GM18907 (cell line): ENCODE measurements at regions not wholly inside any gene's neighbourhood (a gene's known extent, or its start where the extent isn't known, plus 50 kb on each side); places are given as distances from the start of the nearest gene placed in this dataset.
"Not testable (repeated sequence)": the region's sequence is repeated elsewhere in the genome, so short reads cannot be mapped to it uniquely, and the experiment has no call there.

Experiments
- ATAC-seq: cut with Tn5 transposase; IDR thresholded peaks from one replicate; pipeline ENCODE4 v1.9.1; 2021; ENCODE audit warnings: mild to moderate bottlenecking, moderate library complexity; ENCODE audit not compliant: unreplicated experiment

DNA sequence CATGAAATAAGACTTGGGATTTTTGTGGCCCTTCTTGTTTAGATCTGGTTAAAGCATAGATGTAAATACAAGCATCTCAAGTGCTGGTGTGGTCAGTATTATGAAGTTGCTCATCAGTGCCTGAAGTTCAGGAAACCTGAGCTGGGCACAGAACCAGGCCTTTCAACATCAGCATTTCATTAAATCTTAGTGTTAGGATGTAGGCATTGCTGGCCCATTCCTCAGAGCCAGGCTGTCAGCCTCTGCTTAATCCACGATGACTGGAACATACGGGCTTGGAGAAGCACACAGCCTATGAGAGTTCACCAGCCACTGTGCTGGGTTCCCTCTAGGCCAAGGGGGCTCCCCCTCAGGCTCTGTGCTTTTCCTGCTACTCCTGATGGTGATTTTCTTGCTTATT, 270.2 kb downstream of the EN1 start:
- no peak for ATAC-seq

DNA sequence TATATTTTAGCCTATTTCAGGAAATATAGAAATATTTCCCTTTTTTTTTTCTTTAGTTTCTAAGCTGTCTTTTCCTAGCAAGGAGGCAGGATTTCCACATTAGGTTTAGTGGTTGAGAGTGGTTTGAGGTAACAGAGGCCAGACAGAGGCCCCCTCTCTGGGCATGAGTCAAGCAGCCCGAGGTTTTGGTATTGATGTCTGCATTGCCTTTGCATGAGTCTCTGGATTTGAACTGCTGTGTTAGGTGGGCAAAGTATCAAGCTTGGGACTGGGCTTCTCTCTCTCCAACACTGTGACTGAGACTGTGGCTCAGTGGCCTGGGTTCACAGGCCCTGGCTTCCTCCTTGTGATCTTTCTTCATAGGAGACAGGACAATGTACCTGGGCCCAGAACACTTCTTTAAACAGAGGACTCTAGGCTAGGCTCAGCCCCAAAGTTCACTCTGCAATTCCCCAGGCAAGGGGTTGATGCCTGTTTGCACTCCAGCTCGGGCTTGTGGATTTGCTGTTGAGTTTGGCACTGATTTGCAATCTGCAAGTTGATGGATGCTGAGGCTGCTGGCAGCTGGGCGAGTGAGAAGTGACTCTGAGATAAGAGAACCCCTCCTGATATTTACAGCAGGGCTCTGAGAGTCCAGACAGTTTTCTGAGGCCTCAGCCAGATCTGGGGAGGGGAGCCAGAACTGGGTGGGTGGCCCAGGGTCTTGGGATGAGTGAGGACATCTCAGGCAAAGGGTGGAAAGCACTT, 271.2 kb downstream of the EN1 start:
- ATAC-seq, result no peak

DNA sequence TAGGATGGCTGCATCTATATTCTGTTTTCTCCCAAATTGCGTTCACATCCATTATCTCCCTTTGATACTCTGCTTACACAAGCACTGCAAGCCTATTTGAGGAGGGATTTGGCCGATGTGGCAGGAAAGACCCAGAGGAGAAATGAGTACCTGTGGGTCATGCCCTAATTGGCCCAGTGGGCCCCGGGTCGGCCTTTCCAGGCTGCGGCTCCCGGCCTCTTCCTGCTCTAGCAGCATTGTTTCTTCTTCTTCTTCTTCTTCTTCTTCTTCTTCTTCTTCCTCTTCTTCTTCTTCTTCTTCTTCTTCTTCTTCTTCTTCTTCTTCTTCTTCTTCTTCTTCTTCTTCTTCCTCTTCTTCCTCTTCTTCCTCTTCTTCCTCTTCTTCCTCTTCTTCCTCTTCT, 275.1 kb downstream of the EN1 start:
- ATAC-seq, result not testable (repeated sequence)

DNA sequence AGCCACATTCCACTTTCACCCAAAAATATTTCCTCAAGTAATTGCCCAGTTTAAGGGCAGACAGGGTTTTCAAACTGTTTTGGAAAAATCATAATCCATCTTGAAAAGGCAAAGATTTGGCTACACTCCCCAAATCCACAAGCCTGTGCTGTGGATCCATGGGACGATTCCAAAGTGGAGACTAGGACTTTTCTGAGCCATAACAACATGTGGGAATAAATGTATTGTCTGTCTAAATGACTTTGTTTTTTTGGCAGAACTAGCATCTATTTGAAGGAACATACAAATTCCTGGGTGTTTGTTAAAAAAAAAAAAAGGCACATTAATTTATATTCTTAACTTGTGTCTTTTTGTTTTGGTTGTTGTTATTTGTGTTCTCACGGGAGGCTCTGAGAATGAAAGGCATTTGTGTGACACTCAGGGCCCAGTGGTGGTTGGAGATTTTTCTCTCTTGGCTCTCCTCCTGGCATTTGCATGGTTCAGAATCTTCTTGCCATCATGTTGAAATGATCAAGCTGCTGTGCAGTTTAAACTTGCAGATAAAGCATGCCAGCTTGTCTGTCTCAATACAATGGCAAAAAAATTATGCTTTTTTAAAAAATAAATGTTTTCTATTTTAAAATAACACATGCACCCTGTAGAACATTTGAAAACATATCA, 277.4 kb downstream of the EN1 start:
- ATAC-seq, result no peak

DNA sequence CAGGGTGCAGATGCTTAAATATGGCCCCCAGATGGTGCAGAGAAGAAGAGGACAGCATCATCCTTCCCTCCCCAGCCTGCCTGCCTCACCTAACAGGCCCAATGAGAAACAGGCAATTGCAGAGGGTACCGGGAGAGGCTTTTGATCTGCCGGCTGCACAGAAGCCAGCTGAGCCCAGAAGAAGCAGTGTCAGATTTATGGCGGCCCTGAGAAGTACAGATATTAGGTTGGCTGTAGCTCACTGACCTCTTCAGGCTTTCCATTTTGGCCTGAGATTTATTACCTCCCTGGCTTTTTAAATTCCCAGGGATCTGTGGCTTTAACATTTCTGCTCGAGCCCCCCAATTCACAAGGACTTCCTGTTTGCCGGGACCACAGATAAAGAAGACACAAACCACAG, 278.7 kb downstream of the EN1 start:
- ATAC-seq, result no peak

DNA sequence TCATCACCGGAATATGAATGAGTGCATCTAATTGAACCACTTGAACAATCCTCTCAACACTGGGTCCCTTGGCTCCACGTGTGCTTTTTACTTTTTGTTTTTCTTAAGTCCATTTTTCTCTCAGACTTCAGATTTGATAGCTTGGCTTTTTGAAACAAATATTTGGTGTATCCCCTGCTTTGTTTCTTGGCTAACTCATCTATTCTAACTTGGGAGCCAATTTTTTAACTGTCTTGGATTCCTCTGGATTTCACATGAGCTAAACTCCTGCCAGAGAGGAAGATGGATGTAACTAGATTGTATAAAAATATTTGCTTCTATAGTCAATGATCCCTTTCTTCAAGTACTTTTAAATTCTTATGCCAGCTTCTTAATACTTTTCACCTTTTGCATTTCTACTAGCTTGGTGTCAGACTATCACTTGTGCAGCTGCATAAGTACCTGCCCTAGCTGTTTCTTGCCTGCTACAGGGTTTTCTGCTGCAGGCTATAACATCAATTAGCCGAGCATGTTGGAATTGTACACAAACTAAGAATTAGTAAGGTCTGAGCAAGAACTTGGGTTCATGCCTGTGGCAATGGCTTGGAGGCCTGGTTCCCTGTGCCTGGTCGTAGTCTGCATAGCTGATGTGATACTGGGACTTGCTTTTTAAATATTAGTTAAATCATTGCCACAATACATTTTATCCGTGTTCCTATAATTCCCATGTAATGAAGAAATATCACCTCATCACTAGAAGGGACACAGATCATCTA, 281.5 kb downstream of the EN1 start:
- no peak for ATAC-seq

DNA sequence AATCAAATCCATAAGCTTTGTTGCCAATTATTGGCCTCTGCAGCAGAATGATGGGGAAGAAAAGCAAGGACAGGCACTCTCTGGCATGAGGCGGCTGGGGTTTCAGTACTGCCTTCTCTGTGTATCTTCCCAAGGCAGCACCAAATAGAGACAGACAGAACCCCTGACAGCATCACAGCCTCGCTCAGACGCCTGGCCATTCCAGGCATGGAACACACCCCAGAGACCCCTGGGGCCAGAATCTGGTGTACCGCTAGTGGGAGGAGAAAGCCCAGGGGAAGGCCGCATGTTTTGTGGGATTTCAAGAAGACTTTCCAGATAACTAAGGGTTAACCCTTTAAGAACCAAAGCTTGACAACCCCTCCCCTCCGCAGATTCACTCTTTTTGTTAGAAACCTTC, 282.1 kb downstream of the EN1 start:
- no peak for ATAC-seq

DNA sequence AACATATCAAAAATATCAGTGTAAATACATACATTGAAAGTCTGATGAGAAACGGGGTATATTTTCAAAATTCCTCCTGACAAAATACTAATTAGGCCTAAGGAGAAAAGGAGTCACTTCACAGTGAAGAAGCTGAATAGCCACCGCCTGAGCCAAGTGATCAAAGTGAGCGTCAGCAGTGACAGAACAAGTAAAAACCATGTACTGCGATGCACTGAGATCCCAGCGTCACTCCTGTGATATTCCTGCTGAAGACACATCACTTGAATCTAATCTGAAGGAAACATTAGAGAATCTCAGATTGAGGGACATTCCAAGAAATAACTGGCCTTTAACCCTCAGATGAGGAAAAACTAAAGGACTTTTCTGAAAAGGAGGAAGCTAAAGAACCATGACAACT, 285.3 kb downstream of the EN1 start:
- no peak for ATAC-seq

DNA sequence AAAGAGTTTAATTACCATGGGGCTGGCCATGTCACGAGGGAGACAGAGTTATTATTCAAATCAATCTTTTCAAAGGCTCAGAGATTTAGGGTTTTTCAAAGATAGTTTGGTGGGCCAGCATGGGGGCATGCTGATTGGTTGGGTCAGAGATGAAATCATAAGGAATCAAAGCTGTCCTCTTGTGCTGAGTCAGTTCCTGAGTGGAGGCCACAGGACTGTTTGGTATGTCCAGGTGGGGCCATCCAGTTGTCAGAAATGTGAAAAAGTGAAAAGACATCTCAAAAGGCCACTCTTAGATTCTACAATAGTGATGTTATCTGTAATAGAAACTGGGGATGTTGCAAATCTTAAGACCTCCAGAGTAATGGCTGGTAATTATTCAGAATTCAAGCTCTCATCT, 288.6 kb downstream of the EN1 start:
- ATAC-seq, result no peak

DNA sequence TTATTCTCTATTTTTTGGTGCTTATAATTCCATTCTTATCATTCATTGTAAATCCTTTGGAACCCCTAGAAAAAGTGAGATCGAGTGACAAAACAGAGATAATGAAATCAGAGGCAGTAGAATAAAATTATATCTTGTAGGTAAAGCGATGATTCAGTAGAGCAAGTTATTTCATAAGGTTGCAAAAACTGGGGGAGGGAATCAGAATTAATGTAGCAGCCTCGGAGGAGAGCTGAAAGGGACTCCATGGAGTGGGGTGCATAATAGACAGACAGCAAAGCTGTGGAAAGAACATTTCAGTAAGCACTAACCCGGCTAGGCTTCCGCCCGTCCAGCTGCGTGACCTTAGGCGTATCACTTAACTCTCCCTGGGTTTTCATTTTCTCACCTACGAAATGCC, 289.7 kb downstream of the EN1 start:
- ATAC-seq, result no peak

DNA sequence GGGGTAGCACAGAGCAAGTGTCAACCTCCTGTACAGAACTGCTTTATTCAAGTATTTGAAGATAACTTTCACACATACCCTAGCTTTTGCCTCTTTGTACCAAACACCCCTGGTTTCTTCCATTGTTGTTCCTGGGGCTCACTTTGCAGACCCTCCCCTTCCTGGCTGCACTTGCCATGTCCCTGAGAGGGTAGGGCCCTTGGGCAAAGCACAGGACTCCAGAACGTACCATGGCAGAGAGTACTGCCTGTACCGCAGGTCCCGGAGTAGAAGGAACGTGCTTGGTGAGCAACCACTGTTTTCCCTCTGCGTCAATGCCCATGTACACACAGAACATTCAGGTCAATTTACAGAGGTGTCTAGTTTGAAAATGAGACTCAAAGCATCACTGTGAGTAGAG, 290.4 kb downstream of the EN1 start:
- no peak for ATAC-seq

DNA sequence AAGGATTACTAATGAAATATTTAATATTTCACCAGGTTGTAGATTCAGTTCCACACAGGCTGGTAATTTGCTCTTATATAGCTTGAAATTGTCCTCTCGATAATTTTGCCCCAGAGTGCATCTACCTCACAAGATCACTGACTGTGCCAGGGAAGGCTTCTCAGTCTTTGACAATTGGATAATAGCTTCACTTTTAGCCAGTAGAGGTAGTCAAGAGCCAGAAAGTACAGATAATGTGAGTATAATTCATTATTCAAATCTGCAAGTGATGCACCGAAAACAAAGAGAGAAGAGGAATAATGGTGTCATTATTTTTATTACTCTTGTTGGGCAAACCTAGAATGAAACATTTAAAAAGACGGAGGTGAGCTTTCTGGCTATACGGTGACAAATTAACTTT, 292.8 kb downstream of the EN1 start:
- ATAC-seq, result no peak

DNA sequence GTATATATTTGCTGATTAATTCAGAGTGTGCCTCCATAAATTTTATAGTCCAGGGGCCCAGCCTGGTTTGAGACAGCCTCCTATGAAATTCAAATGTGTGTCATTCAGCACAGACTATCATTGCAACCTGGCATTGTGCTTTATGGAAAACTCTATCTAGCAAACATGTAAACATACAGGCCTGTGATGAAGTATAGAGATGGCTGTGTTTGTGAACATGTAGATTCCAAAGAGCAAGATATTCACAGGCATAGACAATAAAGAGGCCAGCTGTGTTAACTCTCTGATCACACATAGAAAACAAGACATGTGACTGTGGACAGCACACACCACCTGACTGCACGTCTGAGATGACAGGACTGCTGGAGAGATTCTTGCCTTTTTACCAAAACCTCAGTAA, 297.9 kb downstream of the EN1 start:
- ATAC-seq, result no peak

DNA sequence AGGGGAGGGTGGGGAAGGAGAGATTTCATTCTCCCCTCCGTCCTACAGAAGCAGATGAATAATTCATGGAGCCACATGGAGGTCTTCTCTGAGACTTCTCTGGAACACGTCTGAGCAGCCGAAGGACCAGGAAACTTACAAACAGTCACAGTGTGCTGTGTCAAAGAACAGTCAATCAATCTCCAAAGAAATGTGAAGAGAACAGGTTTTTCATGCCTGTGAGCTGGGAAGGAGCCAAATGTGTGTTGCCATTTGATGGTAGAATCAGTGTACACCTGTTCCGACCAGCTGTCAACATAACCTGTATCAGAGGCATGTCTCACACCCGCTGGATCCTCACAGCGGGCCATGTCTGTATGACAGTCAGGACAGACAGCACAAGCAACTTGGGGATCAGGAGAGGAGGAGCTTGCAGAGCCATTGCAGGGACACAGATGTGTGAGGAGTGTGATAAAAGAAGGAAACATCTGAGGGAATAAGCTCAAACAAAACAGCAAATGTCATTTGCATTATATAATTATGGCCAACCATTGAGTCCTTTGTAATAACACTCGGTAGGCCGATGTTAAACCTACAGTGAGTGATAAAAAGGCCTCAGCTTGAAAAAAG, 298.5 kb downstream of the EN1 start:
- ATAC-seq, result no peak

DNA sequence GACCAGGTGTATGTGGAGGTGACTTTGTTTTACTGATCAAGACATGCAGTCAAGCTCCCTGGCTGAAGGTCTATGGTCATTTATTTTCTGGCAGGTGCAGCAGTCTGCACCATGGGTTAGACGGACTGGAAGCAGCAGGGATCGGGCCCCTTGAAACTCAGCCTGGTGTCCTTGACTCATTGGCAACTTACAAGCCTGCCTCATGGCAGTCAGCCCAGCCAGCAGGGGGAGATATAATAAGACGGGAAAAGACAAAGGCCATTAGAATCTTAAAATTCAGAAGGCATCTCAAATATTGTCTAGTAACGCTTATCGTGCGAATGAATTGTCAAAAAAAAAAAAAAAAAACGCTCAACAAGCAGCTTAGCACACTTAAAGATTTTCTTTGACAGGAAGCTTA, 308.2 kb downstream of the EN1 start:
- no peak for ATAC-seq

DNA sequence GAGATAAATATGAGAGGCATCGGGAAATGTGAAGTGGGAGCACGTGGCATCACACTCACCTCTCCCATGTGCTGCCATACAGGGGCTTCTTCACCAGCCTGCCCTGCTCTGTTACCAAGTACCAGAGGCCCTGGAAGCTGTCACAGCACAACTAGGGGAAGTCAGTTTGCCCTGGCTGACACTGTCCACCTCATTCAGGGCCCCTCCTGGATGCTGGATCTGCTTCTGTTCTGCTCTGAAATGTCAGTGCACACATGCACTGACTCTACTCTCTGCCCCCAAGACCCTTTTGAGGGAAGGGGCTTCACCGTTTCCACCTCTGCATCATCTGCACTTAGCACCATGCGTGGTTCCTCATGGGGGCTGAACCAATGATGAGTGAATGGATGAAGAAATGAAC, 311.1 kb downstream of the EN1 start:
- no peak for ATAC-seq

DNA sequence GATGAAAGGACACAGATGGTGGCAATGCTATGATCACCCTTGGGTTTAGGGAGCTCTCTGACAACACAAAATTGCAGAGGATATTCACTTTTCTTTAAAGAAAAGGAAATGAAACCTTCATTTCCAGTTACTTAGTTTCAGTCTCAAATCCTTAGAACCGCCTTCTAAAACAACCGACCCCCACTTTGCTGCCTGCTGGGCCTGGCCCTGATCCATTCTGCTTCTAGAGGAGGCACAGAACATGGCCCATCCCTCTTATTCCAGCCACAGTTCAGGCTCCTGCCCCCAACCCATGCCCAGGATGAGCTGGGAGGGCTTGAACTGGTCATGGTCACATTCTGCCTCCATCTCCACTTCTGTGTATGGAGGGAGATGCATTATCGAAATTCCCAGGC, 311.6 kb downstream of the EN1 start:
- no peak for ATAC-seq

DNA sequence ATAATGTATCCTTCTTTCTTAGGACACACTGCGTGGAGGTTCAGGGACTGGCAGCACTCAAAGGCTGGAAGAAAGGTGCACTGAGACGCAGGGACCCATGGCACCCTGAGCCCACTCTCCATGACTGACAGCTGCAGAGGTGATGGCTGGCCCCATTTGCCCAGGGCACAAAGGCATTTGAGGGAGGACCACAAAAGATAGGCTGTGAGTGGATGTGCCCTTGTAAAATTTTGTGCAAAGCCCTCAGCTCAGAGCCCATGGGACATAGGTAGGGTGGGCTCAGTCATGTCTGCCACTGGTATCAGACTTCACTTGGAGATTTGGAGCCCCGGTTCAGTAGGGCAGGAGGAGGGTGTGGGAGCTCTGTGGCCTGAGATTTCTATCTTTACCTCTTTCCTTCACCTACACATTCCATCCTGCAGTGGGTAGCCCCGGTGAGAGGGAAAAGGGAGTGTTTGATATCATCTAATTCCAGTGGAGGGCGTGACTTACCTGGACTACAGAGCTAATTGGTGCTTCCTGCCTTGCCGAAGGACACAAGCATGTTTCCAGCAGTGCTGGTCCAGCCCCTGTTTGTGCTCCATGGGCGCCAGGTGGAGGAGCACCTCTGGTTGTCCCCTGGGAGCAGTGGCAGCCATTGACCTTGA, 312.2 kb downstream of the EN1 start:
- ATAC-seq, result no peak

DNA sequence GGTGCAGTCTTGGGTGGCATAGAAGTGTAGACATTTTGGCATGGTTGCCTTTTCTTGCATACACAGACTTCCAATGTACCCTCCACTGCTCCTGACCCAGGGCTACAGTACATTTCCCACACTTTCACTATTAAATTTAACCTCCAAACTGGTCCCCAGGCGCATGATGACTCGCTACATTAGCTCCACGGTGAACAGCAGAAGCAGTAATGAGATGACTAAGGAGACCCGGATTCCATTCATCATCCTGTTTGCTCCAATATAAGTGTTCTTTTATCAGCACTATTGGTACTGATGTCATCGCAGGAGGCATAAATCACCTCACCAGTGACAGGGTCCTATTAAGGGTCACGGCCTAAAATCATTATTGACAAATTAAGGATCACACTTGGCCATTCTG, 316.5 kb downstream of the EN1 start:
- no peak for ATAC-seq

DNA sequence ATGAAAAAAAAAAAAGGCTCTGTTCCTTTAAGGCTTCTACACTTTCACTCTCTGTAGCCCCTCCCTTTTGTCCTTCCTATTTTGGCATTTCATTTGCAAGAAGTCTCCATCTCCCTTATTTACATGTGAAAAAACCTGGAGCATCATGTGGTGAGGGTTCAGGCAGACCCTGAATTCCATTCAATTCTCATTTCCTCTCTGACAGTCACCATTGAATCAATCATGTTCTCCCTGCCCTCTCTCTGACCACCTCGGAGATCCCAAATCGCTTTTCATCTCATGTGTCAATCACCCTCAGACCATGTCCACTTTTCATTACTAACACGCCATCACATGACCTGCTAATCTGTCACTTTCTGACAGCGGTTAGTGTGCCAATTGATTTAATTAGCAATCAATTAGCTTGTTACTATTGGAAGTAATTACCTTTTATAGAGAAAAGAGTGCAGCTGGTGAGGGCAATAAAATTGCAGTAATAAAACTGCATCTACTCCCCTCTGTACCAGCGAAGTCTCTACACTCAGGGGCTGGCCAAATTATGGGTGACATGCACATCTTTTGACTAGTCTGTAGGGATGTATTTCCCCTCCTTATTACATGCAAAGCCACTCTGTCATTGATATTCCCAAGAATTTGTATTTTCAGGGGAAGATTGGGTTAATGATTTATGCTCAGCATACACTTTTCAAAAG, 317.4 kb downstream of the EN1 start:
- ATAC-seq, result no peak

DNA sequence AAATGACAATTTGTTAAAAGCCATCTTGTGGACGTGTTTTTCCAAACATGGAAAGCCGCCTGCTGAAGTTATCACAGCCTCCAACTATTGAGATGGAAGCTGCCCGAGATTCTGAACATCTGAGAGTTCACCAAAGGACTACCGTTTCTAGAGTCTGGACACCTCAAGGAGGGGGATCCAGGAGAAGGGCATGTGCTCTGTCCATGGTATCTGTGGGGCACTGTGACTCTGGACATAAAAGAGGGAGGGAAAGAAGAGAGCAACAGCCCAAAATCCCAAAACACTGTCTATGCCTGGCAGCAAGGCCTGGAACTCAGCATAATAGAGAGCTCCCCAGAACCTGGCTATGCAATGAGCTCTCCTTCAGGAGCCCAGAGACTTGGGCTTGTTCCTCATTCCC, 319.9 kb downstream of the EN1 start:
- ATAC-seq, result no peak
